Thymus (tissue), 11 donors: ENCODE measurements at regions not wholly inside any gene's neighbourhood (a gene's known extent, or its start where the extent isn't known, plus 50 kb on each side); places are given as distances from the start of the nearest gene placed in this dataset.

Source experiments
- DNase-seq, 9 donors: peaks; one replicate each; pipeline ENCODE4 v3.0.0-alpha.2; 2013; ENCODE audit warnings: low spot score in 9 of 9, low read depth in 6 of 9, missing footprints in 1 of 9
- H3K27ac ChIP-seq, 2 donors: one replicate each; pipeline ENCODE4 v1.5.1; 2013; ENCODE audit warnings: control low read depth in 1 of 2, low read depth in 1 of 2, low read length in 1 of 2, mild to moderate bottlenecking in 1 of 2, moderate library complexity in 1 of 2
- H3K27me3 ChIP-seq, 2 donors: one replicate each; pipeline ENCODE4 v1.5.1; 2013; ENCODE audit warnings: low read length in 1 of 2; ENCODE audit not compliant: control insufficient read depth in 2 of 2, insufficient read depth in 1 of 2
- H3K36me3 ChIP-seq, 2 donors: one replicate each; pipeline ENCODE4 v1.5.1; 2013; ENCODE audit warnings: low read length in 1 of 2, mild to moderate bottlenecking in 1 of 2, moderate library complexity in 1 of 2; ENCODE audit not compliant: control insufficient read depth in 2 of 2, insufficient read depth in 2 of 2
- H3K4me1 ChIP-seq, 2 donors: one replicate each; pipeline ENCODE4 v1.5.1; 2013; ENCODE audit warnings: low read length in 2 of 2; ENCODE audit not compliant: control insufficient read depth in 2 of 2, insufficient read depth in 2 of 2
- H3K4me3 ChIP-seq, 2 donors: one replicate each; pipeline ENCODE4 v1.5.1; 2013; ENCODE audit warnings: low read length in 2 of 2, control low read depth in 1 of 2, mild to moderate bottlenecking in 1 of 2
- H3K9me3 ChIP-seq, 2 donors: one replicate each; pipeline ENCODE4 v1.5.1; 2013; ENCODE audit warnings: low read length in 1 of 2, mild to moderate bottlenecking in 1 of 2; ENCODE audit not compliant: control insufficient read depth in 2 of 2, insufficient read depth in 1 of 2
- whole genome bisulfite sequencing: extraction: QIAGEN DNeasy Blood & Tissue Kit; methylation state at CpG from one replicate; pipeline ENCODE4 v1.1.7; 2013; 5-methylcytosine and 5-hydroxymethylcytosine counted together
- donor health status: healthy.

- H3K4me3 ChIP-seq, result no peak overlapping the region
- H3K4me1 ChIP-seq, result no peaks in the 10 kb centered on the region
- 96% methylated on average over 5 of the region's 5 CpGs for WGBS
- no peaks in the 10 kb centered on the region for H3K36me3 ChIP-seq
- no peaks in the 10 kb centered on the region for H3K27me3 ChIP-seq
- no peak for DNase-seq
- no peaks in the 10 kb centered on the region for H3K9me3 ChIP-seq
- H3K27ac ChIP-seq, result no peak overlapping the region
These were observed 120.7 kb upstream of the SLC38A2 start for GRCh38 chr12:46493150-46493833.

- H3K4me3 ChIP-seq, result no peak overlapping the region
- H3K27me3 ChIP-seq, result no peaks in the 10 kb centered on the region
- no peaks in the 10 kb centered on the region for H3K4me1 ChIP-seq
- no peak overlapping the region for H3K27ac ChIP-seq
- H3K36me3 ChIP-seq, result no peaks in the 10 kb centered on the region
- H3K9me3 ChIP-seq, result no peaks in the 10 kb centered on the region
- 97% methylated on average over 6 of the region's 6 CpGs for WGBS
- no peak for DNase-seq
These were observed 120.0 kb upstream of the SLC38A2 start for GRCh38 chr12:46492471-46493085.

- Histone ChIP-seq H3K4me1 (no peaks in the 10 kb centered on the region), H3K9me3 (no peaks in the 10 kb centered on the region), H3K27me3 (no peaks in the 10 kb centered on the region), H3K27ac (no peak overlapping the region), H3K4me3 (no peak overlapping the region), H3K36me3 (no peaks in the 10 kb centered on the region)
- WGBS, result 100% methylated on average over 1 of the region's 1 CpG
- no peak for DNase-seq
These were observed 119.0 kb upstream of the SLC38A2 start for GRCh38 chr12:46491548-46491947.

GRCh38 chr12:46490635-46491034 lies 118.1 kb upstream of the SLC38A2 start:
- WGBS, result 94% methylated on average over 1 of the region's 1 CpG
- no peak for DNase-seq
- no peak overlapping the region for H3K4me3 ChIP-seq
- no peaks in the 10 kb centered on the region for H3K9me3 ChIP-seq
- H3K4me1 ChIP-seq, result no peaks in the 10 kb centered on the region
- H3K36me3 ChIP-seq, result no peaks in the 10 kb centered on the region
- no peaks in the 10 kb centered on the region for H3K27me3 ChIP-seq
- no peak overlapping the region for H3K27ac ChIP-seq

GRCh38 chr12:46489951-46490388 lies 117.4 kb upstream of the SLC38A2 start:
- Histone ChIP-seq H3K27me3 (no peaks in the 10 kb centered on the region), H3K9me3 (no peaks in the 10 kb centered on the region), H3K4me1 (no peaks in the 10 kb centered on the region), H3K27ac (no peak overlapping the region), H3K36me3 (no peaks in the 10 kb centered on the region), H3K4me3 (no peak overlapping the region)
- DNase-seq, result no peak
- WGBS, result 95% methylated on average over 5 of the region's 5 CpGs

GRCh38 chr12:46487567-46488131 lies 115.1 kb upstream of the SLC38A2 start:
- no peaks in the 10 kb centered on the region for H3K36me3 ChIP-seq
- H3K4me1 ChIP-seq, result no peaks in the 10 kb centered on the region
- no peaks in the 10 kb centered on the region for H3K27me3 ChIP-seq
- H3K9me3 ChIP-seq, result no peaks in the 10 kb centered on the region
- 84% methylated on average over 7 of the region's 7 CpGs for WGBS
- H3K27ac ChIP-seq, result peak overlapping the region in 1 of 2 donors; percentile 31
- no peak overlapping the region for H3K4me3 ChIP-seq
- DNase-seq, result no peak

- Histone ChIP-seq H3K9me3 (no peaks in the 10 kb centered on the region), H3K36me3 (no peaks in the 10 kb centered on the region), H3K4me3 (no peak overlapping the region), H3K27ac (no peak overlapping the region), H3K27me3 (no peaks in the 10 kb centered on the region), H3K4me1 (no peaks in the 10 kb centered on the region)
- DNase-seq, result no peak
These were observed 114.0 kb upstream of the SLC38A2 start for GRCh38 chr12:46486588-46486987.

GRCh38 chr12:46485853-46486252 lies 113.3 kb upstream of the SLC38A2 start:
- Histone ChIP-seq H3K36me3 (no peaks in the 10 kb centered on the region), H3K4me1 (no peaks in the 10 kb centered on the region), H3K4me3 (no peak overlapping the region), H3K27me3 (no peaks in the 10 kb centered on the region), H3K9me3 (no peaks in the 10 kb centered on the region), H3K27ac (no peak overlapping the region)
- 98% methylated on average over 5 of the region's 5 CpGs for WGBS
- DNase-seq, result no peak

- DNase-seq, result no peak
- H3K4me1 ChIP-seq, result no peaks in the 10 kb centered on the region
- no peaks in the 10 kb centered on the region for H3K9me3 ChIP-seq
- no peak overlapping the region for H3K27ac ChIP-seq
- no peak overlapping the region for H3K4me3 ChIP-seq
- no peaks in the 10 kb centered on the region for H3K27me3 ChIP-seq
- H3K36me3 ChIP-seq, result no peaks in the 10 kb centered on the region
- WGBS, result 93% methylated on average over 6 of the region's 6 CpGs
These were observed 112.0 kb upstream of the SLC38A2 start for GRCh38 chr12:46484396-46485061.
